ENCODE measurements at regions not wholly inside any gene's neighbourhood (a gene's known extent, or its start where the extent isn't known, plus 50 kb on each side); places are given as distances from the start of the nearest gene placed in this dataset.

DNA sequence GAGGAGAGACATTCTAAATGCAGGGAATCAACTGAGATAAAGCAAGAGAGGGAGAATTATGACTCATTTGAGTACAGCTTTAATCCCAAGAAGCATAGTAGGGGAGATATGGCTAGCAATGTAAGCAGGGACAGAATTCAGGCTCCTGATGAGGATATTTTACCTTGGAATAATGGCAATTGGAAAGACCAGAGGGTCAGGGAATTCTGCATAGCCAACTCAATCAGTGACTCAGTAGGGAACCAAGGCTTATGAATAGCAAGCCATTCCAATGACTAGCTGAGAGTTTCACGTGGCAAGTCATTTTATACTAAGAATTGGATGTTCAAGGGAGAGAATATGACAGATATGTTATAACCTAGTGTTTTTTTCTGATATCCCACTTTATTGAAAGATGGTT, 563.8 kb upstream of the NETO1 start:
- TF ChIP-seq, protein P1, sequence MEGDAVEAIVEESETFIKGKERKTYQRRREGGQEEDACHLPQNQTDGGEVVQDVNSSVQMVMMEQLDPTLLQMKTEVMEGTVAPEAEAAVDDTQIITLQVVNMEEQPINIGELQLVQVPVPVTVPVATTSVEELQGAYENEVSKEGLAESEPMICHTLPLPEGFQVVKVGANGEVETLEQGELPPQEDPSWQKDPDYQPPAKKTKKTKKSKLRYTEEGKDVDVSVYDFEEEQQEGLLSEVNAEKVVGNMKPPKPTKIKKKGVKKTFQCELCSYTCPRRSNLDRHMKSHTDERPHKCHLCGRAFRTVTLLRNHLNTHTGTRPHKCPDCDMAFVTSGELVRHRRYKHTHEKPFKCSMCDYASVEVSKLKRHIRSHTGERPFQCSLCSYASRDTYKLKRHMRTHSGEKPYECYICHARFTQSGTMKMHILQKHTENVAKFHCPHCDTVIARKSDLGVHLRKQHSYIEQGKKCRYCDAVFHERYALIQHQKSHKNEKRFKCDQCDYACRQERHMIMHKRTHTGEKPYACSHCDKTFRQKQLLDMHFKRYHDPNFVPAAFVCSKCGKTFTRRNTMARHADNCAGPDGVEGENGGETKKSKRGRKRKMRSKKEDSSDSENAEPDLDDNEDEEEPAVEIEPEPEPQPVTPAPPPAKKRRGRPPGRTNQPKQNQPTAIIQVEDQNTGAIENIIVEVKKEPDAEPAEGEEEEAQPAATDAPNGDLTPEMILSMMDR (conservative IDR thresholded peaks at IDR 0.05; ENCODE audit: low read depth in 2 of 2), result no peak
- TF ChIP-seq, protein P2, sequence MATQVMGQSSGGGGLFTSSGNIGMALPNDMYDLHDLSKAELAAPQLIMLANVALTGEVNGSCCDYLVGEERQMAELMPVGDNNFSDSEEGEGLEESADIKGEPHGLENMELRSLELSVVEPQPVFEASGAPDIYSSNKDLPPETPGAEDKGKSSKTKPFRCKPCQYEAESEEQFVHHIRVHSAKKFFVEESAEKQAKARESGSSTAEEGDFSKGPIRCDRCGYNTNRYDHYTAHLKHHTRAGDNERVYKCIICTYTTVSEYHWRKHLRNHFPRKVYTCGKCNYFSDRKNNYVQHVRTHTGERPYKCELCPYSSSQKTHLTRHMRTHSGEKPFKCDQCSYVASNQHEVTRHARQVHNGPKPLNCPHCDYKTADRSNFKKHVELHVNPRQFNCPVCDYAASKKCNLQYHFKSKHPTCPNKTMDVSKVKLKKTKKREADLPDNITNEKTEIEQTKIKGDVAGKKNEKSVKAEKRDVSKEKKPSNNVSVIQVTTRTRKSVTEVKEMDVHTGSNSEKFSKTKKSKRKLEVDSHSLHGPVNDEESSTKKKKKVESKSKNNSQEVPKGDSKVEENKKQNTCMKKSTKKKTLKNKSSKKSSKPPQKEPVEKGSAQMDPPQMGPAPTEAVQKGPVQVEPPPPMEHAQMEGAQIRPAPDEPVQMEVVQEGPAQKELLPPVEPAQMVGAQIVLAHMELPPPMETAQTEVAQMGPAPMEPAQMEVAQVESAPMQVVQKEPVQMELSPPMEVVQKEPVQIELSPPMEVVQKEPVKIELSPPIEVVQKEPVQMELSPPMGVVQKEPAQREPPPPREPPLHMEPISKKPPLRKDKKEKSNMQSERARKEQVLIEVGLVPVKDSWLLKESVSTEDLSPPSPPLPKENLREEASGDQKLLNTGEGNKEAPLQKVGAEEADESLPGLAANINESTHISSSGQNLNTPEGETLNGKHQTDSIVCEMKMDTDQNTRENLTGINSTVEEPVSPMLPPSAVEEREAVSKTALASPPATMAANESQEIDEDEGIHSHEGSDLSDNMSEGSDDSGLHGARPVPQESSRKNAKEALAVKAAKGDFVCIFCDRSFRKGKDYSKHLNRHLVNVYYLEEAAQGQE (IDR thresholded peaks at IDR 0.05; ENCODE audit: unreplicated experiment), result no peak
- TF ChIP-seq NANOG (IDR thresholded peaks at IDR 0.05; ENCODE audit: borderline replicate concordance) (peak; percentile 62; the same call in 1 of the 2 replicates), EZH2 (IDR thresholded peaks at IDR 0.05; ENCODE audit: low read depth, unreplicated experiment) (no peak)

All from GM23338 (cell line).